H9 (cell line): ENCODE measurements at regions not wholly inside any gene's neighbourhood (a gene's known extent, or its start where the extent isn't known, plus 50 kb on each side); places are given as distances from the start of the nearest gene placed in this dataset.
"Not testable (repeated sequence)": the region's sequence is repeated elsewhere in the genome, so short reads cannot be mapped to it uniquely, and the experiment has no call there.

Source experiments
- DNase-seq: peaks from one replicate; pipeline ENCODE4 v3.0.0-alpha.2; 2017
- H2AFZ ChIP-seq: one replicate; pipeline ENCODE4 v1.6.1; 2013; ENCODE audit warnings: mild to moderate bottlenecking, low read length, control low read depth, moderate library complexity
- H2AK5ac ChIP-seq: 2 replicates; pipeline ENCODE4 v1.6.1; 2013; ENCODE audit warnings: low read length, control low read depth, mixed read lengths; ENCODE audit not compliant: insufficient read length
- H2BK120ac ChIP-seq: one replicate; pipeline ENCODE4 v1.6.1; 2013; ENCODE audit warnings: low read depth, mild to moderate bottlenecking, low read length, control low read depth, inconsistent platforms; ENCODE audit not compliant: poor library complexity, severe bottlenecking
- H2BK12ac ChIP-seq: 2 replicates; pipeline ENCODE4 v1.6.1; 2013; ENCODE audit warnings: low read length, control low read depth, mixed read lengths, low read depth; ENCODE audit not compliant: insufficient read length
- H2BK15ac ChIP-seq: 2 replicates; pipeline ENCODE4 v1.6.1; 2013; ENCODE audit warnings: low read depth, low read length, control low read depth
- H2BK20ac ChIP-seq: one replicate; pipeline ENCODE4 v1.6.1; 2013; ENCODE audit warnings: low read depth, mild to moderate bottlenecking, low read length, control low read depth, inconsistent platforms; ENCODE audit not compliant: poor library complexity, severe bottlenecking
- H2BK5ac ChIP-seq: 2 replicates; pipeline ENCODE4 v1.6.1; 2013; ENCODE audit warnings: low read length, control low read depth, mixed read lengths; ENCODE audit not compliant: insufficient read length
- H3K14ac ChIP-seq: 2 replicates; pipeline ENCODE4 v1.6.1; 2013; ENCODE audit warnings: low read length, control low read depth; ENCODE audit not compliant: insufficient read depth
- H3K18ac ChIP-seq: 2 replicates; pipeline ENCODE4 v1.6.1; 2013; ENCODE audit warnings: low read depth, mild to moderate bottlenecking, mixed read lengths, low read length, control low read depth; ENCODE audit not compliant: insufficient read length
- H3K23ac ChIP-seq: 2 replicates; pipeline ENCODE4 v1.6.1; 2013; ENCODE audit warnings: low read length, control low read depth, mixed read lengths, low read depth; ENCODE audit not compliant: insufficient read length
- H3K23me2 ChIP-seq: 2 replicates; pipeline ENCODE4 v1.6.1; 2013; ENCODE audit warnings: low read depth, mild to moderate bottlenecking, mixed read lengths, low read length, control low read depth; ENCODE audit not compliant: insufficient read length, poor library complexity, severe bottlenecking
- H3K27ac ChIP-seq: 2 replicates; pipeline ENCODE4 v1.5.1; 2013; ENCODE audit warnings: low read length, control low read depth, mixed read lengths, low read depth; ENCODE audit not compliant: insufficient read length
- H3K27me3 ChIP-seq: 2 replicates; pipeline ENCODE4 v1.6.1; 2013; ENCODE audit warnings: low read length, control low read depth, inconsistent platforms; ENCODE audit not compliant: insufficient read depth
- H3K4ac ChIP-seq: 2 replicates; pipeline ENCODE4 v1.6.1; 2013; ENCODE audit warnings: low read depth, mild to moderate bottlenecking, control low read depth, inconsistent platforms, low read length, moderate library complexity
- H3K4me1 ChIP-seq: 2 replicates; pipeline ENCODE4 v1.6.1; 2013; ENCODE audit warnings: low read length, control low read depth, inconsistent platforms; ENCODE audit not compliant: insufficient read depth
- H3K4me2 ChIP-seq: 2 replicates; pipeline ENCODE4 v1.6.1; 2013; ENCODE audit warnings: low read length, control low read depth, mixed read lengths; ENCODE audit not compliant: insufficient read length, insufficient read depth
- H3K56ac ChIP-seq: 2 replicates; pipeline ENCODE4 v1.6.1; 2013; ENCODE audit warnings: low read depth, mild to moderate bottlenecking, mixed read lengths, low read length, control low read depth; ENCODE audit not compliant: insufficient read length
- H3K79me1 ChIP-seq: 2 replicates; pipeline ENCODE4 v1.6.1; 2013; ENCODE audit warnings: low read depth, mild to moderate bottlenecking, moderate library complexity, low read length, control low read depth, inconsistent platforms; ENCODE audit not compliant: insufficient read depth, poor library complexity, severe bottlenecking
- H3K79me2 ChIP-seq: 2 replicates; pipeline ENCODE4 v1.6.1; 2013; ENCODE audit warnings: low read length, control low read depth, inconsistent platforms; ENCODE audit not compliant: insufficient read depth
- H3K9ac ChIP-seq: 2 replicates; pipeline ENCODE4 v1.6.1; 2013; ENCODE audit warnings: low read length, control low read depth, mixed read lengths; ENCODE audit not compliant: insufficient read length; ENCODE audit errors: extremely low read depth
- H3K9me3 ChIP-seq: one replicate; pipeline ENCODE4 v1.6.1; 2013; ENCODE audit warnings: low read depth, low read length, inconsistent platforms; ENCODE audit not compliant: control insufficient read depth
- H3T11ph ChIP-seq: one replicate; pipeline ENCODE4 v1.6.1; 2013; ENCODE audit warnings: mild to moderate bottlenecking, low read length, control low read depth, inconsistent platforms
- H4K20me1 ChIP-seq: one replicate; pipeline ENCODE4 v1.6.1; 2013; ENCODE audit not compliant: control insufficient read depth, insufficient read length, insufficient read depth
- H4K5ac ChIP-seq: 2 replicates; pipeline ENCODE4 v1.6.1; 2013; ENCODE audit warnings: low read depth, mild to moderate bottlenecking, mixed read lengths, low read length, control low read depth; ENCODE audit not compliant: insufficient read length
- H4K8ac ChIP-seq: replicated peaks from 2 replicates; pipeline ENCODE4 v1.6.1; 2013; ENCODE audit warnings: low read length, control low read depth, mixed read lengths, low read depth; ENCODE audit not compliant: insufficient read length
- H4K91ac ChIP-seq: 2 replicates; pipeline ENCODE4 v1.6.1; 2013; ENCODE audit warnings: low read depth, mild to moderate bottlenecking, moderate library complexity, mixed read lengths, low read length, control low read depth; ENCODE audit not compliant: insufficient read length
- H3K27ac Mint-ChIP-seq, 3 experiments: 2 replicates in 2 of 3; 3 replicates in 1 of 3; pipeline ENCODE4 v1.8.0; 2020 to 2021; ENCODE audit warnings: mixed read lengths in 3 of 3, mild to moderate bottlenecking in 1 of 3, moderate library complexity in 1 of 3
- H3K27me3 Mint-ChIP-seq: 2 replicates; pipeline ENCODE4 v1.8.0; 2021; ENCODE audit warnings: low read depth, mild to moderate bottlenecking, moderate library complexity, mixed read lengths
- H3K36me3 Mint-ChIP-seq, 3 experiments: 2 replicates in 2 of 3; 3 replicates in 1 of 3; pipeline ENCODE4 v1.8.0; 2020 to 2021; ENCODE audit warnings: low read depth in 3 of 3, mixed read lengths in 3 of 3; ENCODE audit not compliant: insufficient read depth in 1 of 3
- H3K4me1 Mint-ChIP-seq, 2 experiments: 2 replicates each; pipeline ENCODE4 v1.8.0; 2020; ENCODE audit warnings: mixed read lengths in 2 of 2
- H3K4me3 Mint-ChIP-seq, 2 experiments: 2 replicates in 1 of 2; 3 replicates in 1 of 2; pipeline ENCODE4 v1.8.0; 2020 to 2021; ENCODE audit warnings: mild to moderate bottlenecking in 2 of 2, mixed read lengths in 2 of 2, moderate library complexity in 1 of 2
- H3K9me3 Mint-ChIP-seq, 2 experiments: 2 replicates in 1 of 2; 3 replicates in 1 of 2; pipeline ENCODE4 v1.8.0; 2020; ENCODE audit warnings: mild to moderate bottlenecking in 2 of 2, mixed read lengths in 2 of 2, moderate library complexity in 1 of 2
- WGBS: extraction: QIAGEN DNeasy Blood & Tissue Kit; methylation state at CpG from one replicate; pipeline ENCODE4 v1.1.7; 2013; ENCODE audit warnings: missing lambda C conversion rate, low lambda C conversion rate, mixed read lengths; ENCODE audit not compliant: insufficient read length; ENCODE audit errors: extremely low coverage; 5-methylcytosine and 5-hydroxymethylcytosine counted together
- TF ChIP-seq, protein P1 (sequence below): fragments of 200-600 bp; sonication (generic); conservative IDR thresholded peaks from 3 replicates; pipeline ENCODE4 v1.8.0; 2021; ENCODE audit warnings: antibody characterized with exemption, mild to moderate bottlenecking

DNA sequence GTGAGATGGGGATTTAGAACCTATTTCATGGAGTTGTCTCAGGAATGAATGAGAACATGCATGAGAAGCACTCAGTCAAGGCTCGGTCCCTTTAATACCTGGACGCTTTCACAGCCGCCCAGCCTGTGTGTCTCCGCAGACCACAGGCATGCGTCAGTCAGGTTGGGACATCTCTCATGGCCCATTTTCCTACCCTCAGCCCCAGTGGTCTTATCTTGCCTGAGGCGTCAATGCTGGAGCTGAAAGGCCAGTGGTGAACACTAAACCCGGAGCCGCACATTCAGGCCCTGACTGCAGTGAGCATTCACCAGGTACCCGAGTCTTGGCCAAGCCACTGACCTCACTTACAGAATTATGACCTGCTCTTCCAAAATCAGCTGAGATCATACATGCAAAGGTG is 263.2 kb upstream of the RAB4A start:
- H3K36me3 Mint-ChIP-seq = no peaks in the 10 kb centered on the region
- no peak overlapping the region for H3K27ac ChIP-seq
- TF ChIP-seq, protein P1, sequence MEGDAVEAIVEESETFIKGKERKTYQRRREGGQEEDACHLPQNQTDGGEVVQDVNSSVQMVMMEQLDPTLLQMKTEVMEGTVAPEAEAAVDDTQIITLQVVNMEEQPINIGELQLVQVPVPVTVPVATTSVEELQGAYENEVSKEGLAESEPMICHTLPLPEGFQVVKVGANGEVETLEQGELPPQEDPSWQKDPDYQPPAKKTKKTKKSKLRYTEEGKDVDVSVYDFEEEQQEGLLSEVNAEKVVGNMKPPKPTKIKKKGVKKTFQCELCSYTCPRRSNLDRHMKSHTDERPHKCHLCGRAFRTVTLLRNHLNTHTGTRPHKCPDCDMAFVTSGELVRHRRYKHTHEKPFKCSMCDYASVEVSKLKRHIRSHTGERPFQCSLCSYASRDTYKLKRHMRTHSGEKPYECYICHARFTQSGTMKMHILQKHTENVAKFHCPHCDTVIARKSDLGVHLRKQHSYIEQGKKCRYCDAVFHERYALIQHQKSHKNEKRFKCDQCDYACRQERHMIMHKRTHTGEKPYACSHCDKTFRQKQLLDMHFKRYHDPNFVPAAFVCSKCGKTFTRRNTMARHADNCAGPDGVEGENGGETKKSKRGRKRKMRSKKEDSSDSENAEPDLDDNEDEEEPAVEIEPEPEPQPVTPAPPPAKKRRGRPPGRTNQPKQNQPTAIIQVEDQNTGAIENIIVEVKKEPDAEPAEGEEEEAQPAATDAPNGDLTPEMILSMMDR = no peak
- H2AK5ac ChIP-seq = no peak overlapping the region
- no peak overlapping the region for H4K8ac ChIP-seq
- H3K14ac ChIP-seq = no peak overlapping the region; the same call in 1 of the 2 replicates
- no peak overlapping the region for H3T11ph ChIP-seq
- H3K23me2 ChIP-seq = no peaks in the 10 kb centered on the region
- H2BK15ac ChIP-seq = no peak overlapping the region
- peaks cover 8 to 10% of the 10 kb centered on the region in 2 experiments for H3K4me1 Mint-ChIP-seq
- H3K27ac Mint-ChIP-seq = no peak overlapping the region
- H4K91ac ChIP-seq = no peak overlapping the region
- no peaks in the 10 kb centered on the region for H3K4me1 ChIP-seq
- H3K79me1 ChIP-seq = no peaks in the 10 kb centered on the region
- no peaks in the 10 kb centered on the region for H3K9me3 Mint-ChIP-seq
- WGBS = no CpG with 5 or more reads among the region's 9 CpGs
- H4K5ac ChIP-seq = no peak overlapping the region
- H3K56ac ChIP-seq = no peak overlapping the region
- no peak overlapping the region for H3K23ac ChIP-seq
- H3K4ac ChIP-seq = no peak overlapping the region
- H3K27me3 ChIP-seq = no peaks in the 10 kb centered on the region
- no peak overlapping the region for H3K4me3 Mint-ChIP-seq
- H3K9me3 ChIP-seq = no peaks in the 10 kb centered on the region
- H4K20me1 ChIP-seq = no peaks in the 10 kb centered on the region
- no peak overlapping the region for H2BK12ac ChIP-seq
- H2BK120ac ChIP-seq = no peak overlapping the region
- peaks cover 3% of the 10 kb centered on the region for H3K27me3 Mint-ChIP-seq
- no peak overlapping the region for H3K9ac ChIP-seq
- no peak overlapping the region for H2BK20ac ChIP-seq
- no peak overlapping the region for H3K18ac ChIP-seq
- no peak overlapping the region for H3K4me2 ChIP-seq
- no peaks in the 10 kb centered on the region for H3K79me2 ChIP-seq
- H2BK5ac ChIP-seq = no peak overlapping the region
- H2AFZ ChIP-seq = no peak overlapping the region
- DNase-seq = no peak

DNA sequence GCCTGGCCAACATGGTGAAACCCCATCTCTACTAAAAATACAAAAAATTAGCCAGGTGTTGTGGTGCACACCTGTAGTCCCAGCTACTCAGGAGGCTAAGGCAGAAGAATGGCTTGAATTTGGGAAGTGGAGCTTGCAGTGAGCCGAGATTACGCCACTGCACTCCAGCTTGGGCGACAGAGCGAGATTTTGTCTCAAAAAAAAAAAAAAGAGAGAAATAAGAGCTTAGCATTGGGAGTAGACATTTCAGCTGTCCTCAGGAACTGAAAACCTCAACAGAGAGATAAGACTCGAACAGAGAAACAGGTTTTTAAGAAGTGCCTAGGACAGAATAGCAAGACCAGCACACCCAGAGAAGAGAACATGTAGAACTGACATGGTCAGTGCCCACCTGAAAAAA is 262.6 kb upstream of the RAB4A start:
- not testable (repeated sequence) for H3K23ac ChIP-seq, H3K4me2 ChIP-seq, H3K18ac ChIP-seq, H3K4ac ChIP-seq, H3K56ac ChIP-seq, H2BK12ac ChIP-seq, H3K27ac ChIP-seq, H2BK15ac ChIP-seq, H2AFZ ChIP-seq, H3K27me3 Mint-ChIP-seq, H4K20me1 ChIP-seq, H2BK20ac ChIP-seq, H2AK5ac ChIP-seq, H3K23me2 ChIP-seq, H3K79me1 ChIP-seq, H3K14ac ChIP-seq, H3K9me3 Mint-ChIP-seq, H3K27me3 ChIP-seq, H3K4me1 Mint-ChIP-seq, DNase-seq, H3K9ac ChIP-seq, H2BK120ac ChIP-seq, H3K9me3 ChIP-seq, H3K4me1 ChIP-seq, H4K5ac ChIP-seq, H3K4me3 Mint-ChIP-seq, H3K27ac Mint-ChIP-seq, H3K36me3 Mint-ChIP-seq, H4K8ac ChIP-seq, H3T11ph ChIP-seq, H2BK5ac ChIP-seq, H4K91ac ChIP-seq, H3K79me2 ChIP-seq
- WGBS = no CpG with 5 or more reads among the region's 5 CpGs
